ENCODE measurements at regions not wholly inside any gene's neighbourhood (a gene's known extent, or its start where the extent isn't known, plus 50 kb on each side); places are given as distances from the start of the nearest gene placed in this dataset.
"Not testable (repeated sequence)": the region's sequence is repeated elsewhere in the genome, so short reads cannot be mapped to it uniquely, and the experiment has no call there.

DNA sequence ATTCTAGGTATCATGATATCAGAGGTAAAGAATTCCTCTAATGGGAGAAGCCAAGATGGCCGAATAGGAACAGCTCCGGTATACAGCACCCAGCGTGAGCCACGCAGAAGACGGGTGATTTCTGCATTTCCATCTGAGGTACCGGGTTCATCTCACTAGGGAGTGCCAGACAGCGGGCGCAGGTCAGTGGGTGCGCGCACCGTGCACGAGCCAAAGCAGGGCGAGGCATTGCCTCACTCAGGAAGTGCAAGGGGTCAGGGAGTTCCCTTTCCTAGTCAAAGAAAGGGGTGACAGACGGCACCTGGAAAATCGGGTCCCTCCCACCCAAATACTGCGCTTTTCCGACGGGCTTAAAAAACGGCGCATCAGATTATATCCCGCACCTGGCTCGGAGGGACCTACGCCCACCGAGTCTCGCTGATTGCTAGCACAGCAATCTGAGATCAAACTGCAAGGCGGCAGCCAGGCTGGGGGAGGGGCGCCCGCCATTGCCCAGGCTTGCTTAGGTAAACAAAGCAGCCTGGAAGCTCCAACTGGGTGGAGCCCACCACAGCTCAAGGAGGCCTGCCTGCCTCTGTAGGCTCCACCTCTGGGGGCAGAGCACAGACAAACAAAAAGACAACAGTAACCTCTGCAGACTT lies 70.4 kb upstream of the ALCAM start:
- TF ChIP-seq, protein P1, sequence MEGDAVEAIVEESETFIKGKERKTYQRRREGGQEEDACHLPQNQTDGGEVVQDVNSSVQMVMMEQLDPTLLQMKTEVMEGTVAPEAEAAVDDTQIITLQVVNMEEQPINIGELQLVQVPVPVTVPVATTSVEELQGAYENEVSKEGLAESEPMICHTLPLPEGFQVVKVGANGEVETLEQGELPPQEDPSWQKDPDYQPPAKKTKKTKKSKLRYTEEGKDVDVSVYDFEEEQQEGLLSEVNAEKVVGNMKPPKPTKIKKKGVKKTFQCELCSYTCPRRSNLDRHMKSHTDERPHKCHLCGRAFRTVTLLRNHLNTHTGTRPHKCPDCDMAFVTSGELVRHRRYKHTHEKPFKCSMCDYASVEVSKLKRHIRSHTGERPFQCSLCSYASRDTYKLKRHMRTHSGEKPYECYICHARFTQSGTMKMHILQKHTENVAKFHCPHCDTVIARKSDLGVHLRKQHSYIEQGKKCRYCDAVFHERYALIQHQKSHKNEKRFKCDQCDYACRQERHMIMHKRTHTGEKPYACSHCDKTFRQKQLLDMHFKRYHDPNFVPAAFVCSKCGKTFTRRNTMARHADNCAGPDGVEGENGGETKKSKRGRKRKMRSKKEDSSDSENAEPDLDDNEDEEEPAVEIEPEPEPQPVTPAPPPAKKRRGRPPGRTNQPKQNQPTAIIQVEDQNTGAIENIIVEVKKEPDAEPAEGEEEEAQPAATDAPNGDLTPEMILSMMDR (IDR thresholded peaks at IDR 0.05): not testable (repeated sequence)
- not testable (repeated sequence) for TF ChIP-seq POLR2A (IDR thresholded peaks at IDR 0.05)
